Activated CD8-positive, alpha-beta T cell treated with anti-CD3 and anti-CD28 coated beads, Interleukin-2, amount 10 ng/mL, durations not matched to agents 7 days and 5 days (primary cell): ENCODE measurements at regions not wholly inside any gene's neighbourhood (a gene's known extent, or its start where the extent isn't known, plus 50 kb on each side); places are given as distances from the start of the nearest gene placed in this dataset.

Experiments
- ATAC-seq: fragments of 150-1000 bp; cut with Tn5 transposase; one replicate; pipeline ENCODE4 v1.10.0; 2021; ENCODE audit warnings: moderate library complexity
- CTCF ChIA-PET: fragments of 350-600 bp; sonication (Branson Sonifier 250); formaldehyde crosslinking; loops from one replicate; lab custom pipeline; 2021; ENCODE audit warnings: antibody characterized with exemption; lab: Charles Lee
- POLR2A ChIA-PET: fragments of 350-600 bp; sonication (Branson Sonifier 250); formaldehyde crosslinking; loops from one replicate; lab custom pipeline; 2021; ENCODE audit warnings: antibody characterized with exemption; lab: Charles Lee
- DNase-seq: peaks from one replicate; pipeline ENCODE4 v3.0.0-alpha.2; 2020
- H3K27ac Mint-ChIP-seq: one replicate; pipeline ENCODE4 v1.8.0; 2021; ENCODE audit warnings: mild to moderate bottlenecking, mixed read lengths
- H3K27me3 Mint-ChIP-seq: one replicate; pipeline ENCODE4 v1.8.0; 2021; ENCODE audit warnings: low read depth, mixed read lengths
- H3K36me3 Mint-ChIP-seq: one replicate; pipeline ENCODE4 v1.8.0; 2021; ENCODE audit warnings: low read depth, mixed read lengths
- H3K4me1 Mint-ChIP-seq: one replicate; pipeline ENCODE4 v1.8.0; 2021; ENCODE audit warnings: low read depth, mixed read lengths
- H3K4me3 Mint-ChIP-seq: one replicate; pipeline ENCODE4 v1.8.0; 2021; ENCODE audit warnings: mild to moderate bottlenecking, mixed read lengths
- H3K9me3 Mint-ChIP-seq: one replicate; pipeline ENCODE4 v1.8.0; 2022; ENCODE audit warnings: mixed read lengths; ENCODE audit not compliant: insufficient read depth

DNA sequence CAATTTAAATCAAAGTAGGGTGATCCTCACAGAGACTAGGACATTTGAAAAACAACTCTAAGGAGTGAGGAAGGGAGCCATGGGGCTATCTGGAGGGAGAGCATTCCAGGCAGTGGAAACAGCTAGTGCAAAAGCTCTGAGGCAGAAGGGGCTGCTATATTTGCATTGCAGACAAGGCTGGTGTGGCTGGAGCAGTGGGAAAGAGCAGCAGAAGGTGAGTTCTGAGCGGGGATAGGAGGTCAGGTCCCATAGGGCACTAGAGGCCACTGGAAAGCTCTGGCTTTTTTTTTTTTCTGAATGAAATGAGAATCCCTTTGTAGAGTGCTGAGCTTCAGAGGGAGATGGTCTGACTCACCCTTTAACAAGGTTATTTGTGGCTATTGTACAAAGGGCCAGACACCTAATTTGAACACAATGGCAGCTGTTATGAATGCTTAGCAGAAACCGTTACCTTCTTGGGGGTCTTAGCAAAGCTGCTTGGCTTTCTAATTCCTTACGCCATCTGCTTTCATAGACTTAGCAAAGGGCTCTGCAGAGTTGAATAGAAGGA, 291.6 kb downstream of the BUD13 start:
- ChIA-PET CTCF (no interaction called here), POLR2A (no interaction called here)
- H3K27me3 Mint-ChIP-seq = peaks cover 6% of the 10 kb centered on the region
- no peak overlapping the region for H3K27ac Mint-ChIP-seq
- no peaks in the 10 kb centered on the region for H3K4me1 Mint-ChIP-seq
- DNase-seq (no peak), ATAC-seq (no peak)
- H3K4me3 Mint-ChIP-seq = no peak overlapping the region
- no peaks in the 10 kb centered on the region for H3K36me3 Mint-ChIP-seq
- no peaks in the 10 kb centered on the region for H3K9me3 Mint-ChIP-seq

DNA sequence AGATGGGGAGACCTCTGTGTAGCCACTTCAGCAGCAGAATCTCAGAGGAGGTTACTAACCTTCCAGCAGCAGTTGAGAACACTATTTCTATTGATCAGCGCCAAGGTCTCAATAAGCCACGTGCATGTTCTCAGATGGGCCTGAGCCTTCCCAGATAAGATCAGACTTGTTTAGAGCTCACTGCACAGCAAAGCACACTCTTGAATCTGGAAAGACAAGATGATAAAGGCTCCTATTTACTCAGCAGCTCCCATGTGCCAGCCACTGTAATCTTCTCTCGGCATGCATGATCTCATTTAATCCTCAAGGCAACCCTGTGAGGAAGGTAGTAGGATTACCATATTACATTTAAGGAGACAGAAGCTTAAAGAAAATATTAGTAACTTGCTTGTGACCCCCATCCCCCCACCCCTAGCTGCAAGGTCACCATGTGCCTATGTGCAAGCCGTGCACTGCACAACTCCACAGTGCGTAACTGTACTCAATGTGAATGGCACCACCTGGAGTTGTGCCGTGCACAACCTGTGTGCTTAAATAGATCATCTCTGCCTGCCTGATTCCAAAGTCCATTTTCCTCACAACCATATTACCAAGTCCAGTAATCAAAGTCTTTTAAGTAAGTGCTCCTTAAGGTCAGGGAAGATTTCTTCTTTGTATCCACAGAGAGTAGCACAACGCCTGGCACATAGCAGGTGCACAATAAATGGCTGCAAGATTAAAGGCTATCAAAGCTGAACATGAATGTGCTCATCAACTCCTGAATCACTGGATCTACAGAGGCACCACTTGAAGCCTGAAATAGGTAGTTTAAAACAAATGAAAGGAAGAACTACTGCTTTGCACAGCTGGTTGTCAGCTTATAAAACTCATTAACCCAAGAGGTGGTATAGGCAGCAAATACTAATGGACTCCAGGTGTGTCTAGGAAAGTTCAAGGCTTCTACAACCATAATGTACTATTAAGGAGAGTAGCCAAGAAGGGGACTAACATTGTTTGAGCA, 293.8 kb downstream of the BUD13 start:
- ATAC-seq = no peak

DNA sequence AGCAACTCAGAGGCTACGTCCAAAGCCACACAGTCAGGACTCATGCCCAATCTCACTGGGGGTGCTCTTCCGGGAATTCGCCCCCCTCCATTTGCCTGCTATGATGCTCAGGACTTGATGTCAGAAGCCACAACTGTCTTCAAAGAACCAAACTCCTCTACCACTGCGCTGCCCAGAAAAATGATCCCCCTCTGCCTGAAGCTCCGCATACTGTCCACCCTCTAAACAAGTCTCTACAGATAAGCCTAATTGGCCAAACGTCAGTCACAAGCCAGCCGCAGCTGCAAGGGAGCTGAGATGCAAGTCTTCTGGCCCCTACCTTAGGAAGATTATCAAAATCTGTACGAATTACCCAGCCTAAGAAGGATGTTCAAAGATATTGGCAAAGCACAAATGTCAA, 294.6 kb downstream of the BUD13 start:
- ATAC-seq = no peak
- Mint-ChIP-seq H3K36me3 (no peaks in the 10 kb centered on the region), H3K27ac (no peak overlapping the region)

More for the DNA sequence above, 293.8 kb downstream of the BUD13 start:
- CTCF ChIA-PET = no interaction called here
- Mint-ChIP-seq H3K4me3 (no peak overlapping the region), H3K36me3 (no peaks in the 10 kb centered on the region), H3K27me3 (peaks cover 8% of the 10 kb centered on the region), H3K27ac (no peak overlapping the region), H3K4me1 (no peaks in the 10 kb centered on the region), H3K9me3 (no peaks in the 10 kb centered on the region)
- DNase-seq = no peak
- POLR2A ChIA-PET = no interaction called here

DNA sequence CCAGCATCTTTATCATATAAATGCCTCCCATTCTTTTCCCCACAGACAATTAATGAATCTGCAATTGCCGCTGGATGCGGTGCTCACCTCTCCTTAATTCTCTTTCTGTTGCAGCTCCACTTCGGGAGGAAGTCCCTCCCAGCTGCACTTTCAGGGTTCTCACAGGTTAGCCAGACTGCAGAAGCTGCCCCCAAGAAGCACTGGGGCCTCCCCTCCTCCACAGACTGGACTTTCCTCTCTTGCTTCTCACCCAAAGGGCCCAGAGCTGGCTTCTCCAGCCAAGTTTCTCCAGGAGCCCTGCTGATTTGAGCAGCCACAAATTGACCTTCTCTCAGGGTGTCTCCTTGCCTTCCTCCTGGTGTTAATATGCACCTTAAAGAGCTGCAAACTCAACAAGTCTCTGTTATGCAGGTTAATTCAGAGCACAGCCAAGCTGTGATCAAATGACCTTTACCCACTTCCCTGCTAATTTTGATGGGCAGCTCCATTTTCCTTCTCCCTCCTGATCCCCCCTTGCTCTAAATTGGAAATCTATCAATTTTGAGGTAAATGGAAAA, 298.9 kb downstream of the BUD13 start:
- no peaks in the 10 kb centered on the region for H3K4me1 Mint-ChIP-seq
- peaks cover 18% of the 10 kb centered on the region for H3K27me3 Mint-ChIP-seq
- ChIA-PET CTCF (interaction anchor here (1.2 kb wide), 1 partner anchor 25 kb away, joined by 3 read pairs; no protein-coding TSS in a partner anchor), POLR2A (no interaction called here)
- H3K27ac Mint-ChIP-seq = no peak overlapping the region
- no peaks in the 10 kb centered on the region for H3K9me3 Mint-ChIP-seq
- DNase-seq (no peak), ATAC-seq (no peak)
- no peaks in the 10 kb centered on the region for H3K36me3 Mint-ChIP-seq
- H3K4me3 Mint-ChIP-seq = no peak overlapping the region

More for the DNA sequence above, 294.6 kb downstream of the BUD13 start:
- DNase-seq = no peak
- Mint-ChIP-seq H3K4me1 (no peaks in the 10 kb centered on the region), H3K9me3 (no peaks in the 10 kb centered on the region), H3K27me3 (peaks cover 8% of the 10 kb centered on the region), H3K4me3 (no peak overlapping the region)
- POLR2A ChIA-PET = no interaction called here
- CTCF ChIA-PET = no interaction called here

DNA sequence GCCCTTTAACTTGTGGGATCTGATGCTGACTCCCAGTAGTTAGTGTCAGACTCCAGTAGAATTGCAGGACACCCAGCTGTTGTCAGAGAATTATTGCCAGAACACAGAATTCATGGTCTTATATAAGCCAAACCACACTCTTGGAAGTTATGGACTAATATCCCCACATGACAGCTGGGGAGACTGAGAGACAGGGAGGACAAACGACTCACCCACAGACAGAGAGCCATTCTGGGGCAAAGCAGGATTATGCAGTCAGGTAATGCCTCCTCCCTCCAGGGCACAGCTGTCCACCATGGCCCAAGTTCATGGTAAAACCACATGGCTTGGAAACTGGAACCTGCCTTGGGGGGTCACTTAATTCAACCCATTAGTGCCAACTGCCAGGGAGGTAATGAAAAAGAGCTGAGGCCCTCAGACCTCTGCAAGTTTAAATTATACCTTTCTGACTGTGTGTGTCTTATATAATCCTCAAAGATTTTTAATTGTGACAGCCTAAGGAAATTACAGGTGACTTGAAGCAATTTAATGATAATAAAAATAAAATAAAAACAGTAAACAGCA, 299.5 kb downstream of the BUD13 start:
- Mint-ChIP-seq H3K36me3 (no peaks in the 10 kb centered on the region), H3K27me3 (peaks cover 19% of the 10 kb centered on the region), H3K27ac (no peak overlapping the region), H3K4me3 (no peak overlapping the region), H3K4me1 (no peaks in the 10 kb centered on the region), H3K9me3 (no peaks in the 10 kb centered on the region)
- ChIA-PET CTCF (interaction anchor here (1.2 kb wide), 1 partner anchor 26 kb away, joined by 3 read pairs; no protein-coding TSS in a partner anchor), POLR2A (no interaction called here)
- DNase-seq = no peak
- no peak for ATAC-seq

DNA sequence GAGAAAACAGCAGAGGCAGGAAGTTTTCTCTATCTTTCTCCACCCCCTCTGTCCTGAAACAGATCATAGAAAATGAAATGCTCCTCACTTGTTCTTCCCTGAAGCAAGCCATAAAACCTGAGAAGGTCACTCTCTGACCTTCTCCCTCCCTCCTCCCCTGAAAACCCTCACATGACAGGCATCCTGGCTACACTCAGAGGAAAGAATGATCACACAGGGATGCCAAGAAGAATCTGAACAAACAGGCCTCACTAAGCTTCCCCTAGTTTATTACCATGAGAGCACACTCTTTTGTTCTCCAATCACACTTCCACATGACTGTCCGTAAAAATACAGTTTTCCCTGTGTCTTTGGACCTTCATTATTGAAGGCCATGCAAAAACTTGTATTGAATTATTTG, 300.1 kb downstream of the BUD13 start:
- ATAC-seq = no peak
- no peak for DNase-seq
- H3K27ac Mint-ChIP-seq = no peak overlapping the region
- H3K36me3 Mint-ChIP-seq = no peaks in the 10 kb centered on the region
- H3K9me3 Mint-ChIP-seq = no peaks in the 10 kb centered on the region
- peaks cover 20% of the 10 kb centered on the region for H3K27me3 Mint-ChIP-seq
- CTCF ChIA-PET = no interaction called here
- no peaks in the 10 kb centered on the region for H3K4me1 Mint-ChIP-seq
- no peak overlapping the region for H3K4me3 Mint-ChIP-seq
- POLR2A ChIA-PET = no interaction called here

DNA sequence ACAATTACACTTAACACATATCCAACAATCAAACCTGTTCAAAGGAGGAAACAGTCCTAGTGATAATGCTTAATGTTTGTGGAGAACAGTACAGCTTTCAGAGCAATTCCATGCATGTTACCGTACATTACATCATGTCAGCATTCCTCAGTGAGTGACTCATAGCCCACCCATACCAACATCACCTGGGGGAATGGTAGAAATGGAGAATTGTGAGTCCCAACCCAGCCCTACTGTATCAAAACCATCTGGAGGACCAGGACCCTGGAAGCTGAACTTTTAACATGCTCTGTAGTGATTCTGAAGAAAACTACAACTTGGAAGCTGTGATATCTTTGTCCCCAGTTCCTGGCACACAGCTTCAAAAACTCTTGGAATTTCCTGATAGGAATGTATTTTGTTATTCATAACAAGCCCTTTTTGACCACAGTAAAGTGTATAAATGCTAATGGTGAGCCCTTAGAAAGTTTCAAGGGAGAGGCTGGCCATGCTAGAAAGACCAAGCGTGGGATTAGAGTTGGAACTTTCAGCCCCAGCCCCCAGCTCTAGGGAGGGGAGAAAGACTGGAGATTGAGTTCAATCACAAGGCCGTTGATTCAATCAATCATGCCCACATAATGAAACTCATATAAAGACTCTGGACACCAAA, 301.1 kb downstream of the BUD13 start:
- Mint-ChIP-seq H3K36me3 (no peaks in the 10 kb centered on the region), H3K9me3 (no peaks in the 10 kb centered on the region), H3K27ac (no peak overlapping the region), H3K27me3 (peaks cover 20% of the 10 kb centered on the region), H3K4me3 (no peak overlapping the region), H3K4me1 (no peaks in the 10 kb centered on the region)
- ChIA-PET POLR2A (no interaction called here), CTCF (no interaction called here)
- ATAC-seq = no peak
- DNase-seq = no peak

DNA sequence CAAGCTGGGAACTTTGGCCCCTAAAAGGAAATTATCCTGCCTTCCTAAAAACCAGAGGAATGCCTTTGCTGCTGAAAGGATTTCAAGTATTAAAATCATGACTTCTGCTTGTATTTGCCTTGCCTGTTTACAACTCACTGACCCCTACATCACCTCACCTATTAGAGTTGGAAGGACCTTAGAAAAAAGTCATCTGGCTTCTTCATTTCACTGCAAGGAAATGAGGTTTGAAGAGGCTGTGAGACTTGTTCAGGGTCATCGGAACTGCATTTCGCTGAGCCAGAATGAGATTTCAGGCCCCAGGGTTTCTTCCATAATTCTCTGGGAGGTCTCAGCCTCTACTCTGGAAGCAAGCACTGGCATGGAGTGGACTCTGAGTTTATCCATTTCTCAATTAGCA, 304.1 kb downstream of the BUD13 start:
- POLR2A ChIA-PET = no interaction called here
- H3K9me3 Mint-ChIP-seq = no peaks in the 10 kb centered on the region
- no peaks in the 10 kb centered on the region for H3K4me1 Mint-ChIP-seq
- no peaks in the 10 kb centered on the region for H3K36me3 Mint-ChIP-seq
- ATAC-seq (no peak), DNase-seq (no peak)
- H3K27me3 Mint-ChIP-seq = peaks cover 18% of the 10 kb centered on the region
- no peak overlapping the region for H3K27ac Mint-ChIP-seq
- H3K4me3 Mint-ChIP-seq = no peak overlapping the region
- CTCF ChIA-PET = no interaction called here

DNA sequence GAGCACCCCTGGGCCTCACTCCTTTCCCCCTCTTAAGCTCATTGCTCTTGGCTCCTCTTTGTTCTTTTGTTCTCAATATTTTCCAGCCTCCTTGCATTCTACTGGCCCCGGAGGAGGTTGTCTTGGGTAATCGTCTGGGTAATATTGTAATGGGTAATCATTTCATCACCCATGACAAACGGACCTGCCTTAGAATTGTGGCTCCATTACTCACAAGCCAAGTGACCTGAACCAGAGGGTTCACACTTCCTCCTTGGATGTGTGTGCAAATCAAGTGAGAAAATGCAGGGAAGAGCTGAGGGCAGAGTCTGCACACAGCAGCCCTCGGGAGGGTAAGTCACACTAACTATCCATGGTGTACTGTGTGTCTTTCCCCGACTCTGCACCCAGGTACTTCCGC, 305.0 kb downstream of the BUD13 start:
- DNase-seq (no peak), ATAC-seq (no peak)
- CTCF ChIA-PET = no interaction called here
- POLR2A ChIA-PET = no interaction called here
- H3K27ac Mint-ChIP-seq = no peak overlapping the region
- no peaks in the 10 kb centered on the region for H3K9me3 Mint-ChIP-seq
- no peak overlapping the region for H3K4me3 Mint-ChIP-seq
- H3K27me3 Mint-ChIP-seq = peaks cover 15% of the 10 kb centered on the region
- no peaks in the 10 kb centered on the region for H3K4me1 Mint-ChIP-seq
- no peaks in the 10 kb centered on the region for H3K36me3 Mint-ChIP-seq

DNA sequence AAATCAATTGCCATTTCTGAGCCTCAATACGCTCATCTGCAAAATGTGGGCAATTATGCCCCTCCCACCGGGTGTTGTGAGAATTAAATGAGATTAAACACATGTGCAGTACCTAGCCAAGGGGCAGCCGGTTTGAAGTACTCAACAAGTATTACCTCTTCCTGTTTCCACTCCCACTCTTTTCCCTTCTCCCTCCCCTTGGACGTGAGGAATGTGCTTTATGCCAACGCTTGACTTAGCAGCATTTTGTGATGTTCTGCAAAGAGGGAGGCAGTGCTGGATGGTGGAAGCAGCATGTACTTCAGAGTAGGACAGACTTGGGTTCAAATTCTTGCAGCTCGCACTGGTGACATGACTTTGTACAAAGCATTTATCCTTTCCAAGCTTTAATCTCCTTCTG, 306.0 kb downstream of the BUD13 start:
- Mint-ChIP-seq H3K9me3 (no peaks in the 10 kb centered on the region), H3K4me3 (no peak overlapping the region), H3K36me3 (no peaks in the 10 kb centered on the region), H3K4me1 (no peaks in the 10 kb centered on the region), H3K27me3 (peaks cover 9% of the 10 kb centered on the region), H3K27ac (no peak overlapping the region)
- CTCF ChIA-PET = no interaction called here
- DNase-seq = no peak
- no peak for ATAC-seq
- POLR2A ChIA-PET = no interaction called here

DNA sequence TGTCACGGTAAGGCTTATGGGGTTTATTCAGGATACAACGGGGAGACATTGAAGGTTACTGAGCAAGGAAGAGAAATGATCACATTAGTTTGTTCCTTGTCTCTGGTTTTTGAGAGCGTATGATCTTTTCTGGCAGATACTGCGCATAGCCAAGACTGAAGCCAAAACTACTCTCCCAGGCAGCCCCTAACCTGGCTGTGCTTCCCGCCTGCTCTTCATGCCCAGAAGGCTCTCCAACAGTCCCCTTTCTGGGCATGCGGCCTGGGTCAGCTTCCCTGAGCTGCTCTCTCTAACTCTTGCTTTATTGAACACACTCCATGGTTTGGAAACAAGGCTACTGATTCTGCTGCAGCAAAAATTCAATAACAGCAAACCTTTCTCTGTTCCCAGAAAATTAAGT, 306.6 kb downstream of the BUD13 start:
- no peaks in the 10 kb centered on the region for H3K36me3 Mint-ChIP-seq
- H3K27ac Mint-ChIP-seq = no peak overlapping the region
- no peaks in the 10 kb centered on the region for H3K9me3 Mint-ChIP-seq
- no peak overlapping the region for H3K4me3 Mint-ChIP-seq
- POLR2A ChIA-PET = no interaction called here
- CTCF ChIA-PET = no interaction called here
- H3K27me3 Mint-ChIP-seq = peaks cover 9% of the 10 kb centered on the region
- no peaks in the 10 kb centered on the region for H3K4me1 Mint-ChIP-seq
- DNase-seq (no peak), ATAC-seq (no peak)
